ENCODE measurements at regions not wholly inside any gene's neighbourhood (a gene's known extent, or its start where the extent isn't known, plus 50 kb on each side); places are given as distances from the start of the nearest gene placed in this dataset.

- no peaks in the 10 kb centered on the region for H4K20me1 ChIP-seq (ENCODE audit: insufficient read depth, low read length)
- no peaks in the 10 kb centered on the region for H3K9me3 ChIP-seq (ENCODE audit: insufficient read depth, low read length)
- no peak for TF ChIP-seq CTCF (IDR thresholded peaks at IDR 0.05; ENCODE audit: low read depth, low read length)
- H2AFZ ChIP-seq (ENCODE audit: low read depth, low read length), result no peak overlapping the region
- no peaks in the 10 kb centered on the region for H3K27me3 ChIP-seq (ENCODE audit: low read depth, low read length)
- H3K4me3 ChIP-seq (ENCODE audit: low read length), result no peak overlapping the region
- no peaks in the 10 kb centered on the region for H3K36me3 ChIP-seq (replicated peaks; ENCODE audit: low read depth, low read length)
- H3K4me2 ChIP-seq (ENCODE audit: low read length), result no peak overlapping the region
- H3K27ac ChIP-seq (ENCODE audit: low read length), result no peak overlapping the region
- H3K4me1 ChIP-seq (ENCODE audit: low read length), result peaks cover 9% of the 10 kb centered on the region
- no peak overlapping the region for H3K9ac ChIP-seq (ENCODE audit: low read length)
- no peaks in the 10 kb centered on the region for H3K79me2 ChIP-seq (ENCODE audit: low read length)
These were observed 79.6 kb upstream of the NABP1 start for GRCh38 chr2:191598296-191598695.

DNA sequence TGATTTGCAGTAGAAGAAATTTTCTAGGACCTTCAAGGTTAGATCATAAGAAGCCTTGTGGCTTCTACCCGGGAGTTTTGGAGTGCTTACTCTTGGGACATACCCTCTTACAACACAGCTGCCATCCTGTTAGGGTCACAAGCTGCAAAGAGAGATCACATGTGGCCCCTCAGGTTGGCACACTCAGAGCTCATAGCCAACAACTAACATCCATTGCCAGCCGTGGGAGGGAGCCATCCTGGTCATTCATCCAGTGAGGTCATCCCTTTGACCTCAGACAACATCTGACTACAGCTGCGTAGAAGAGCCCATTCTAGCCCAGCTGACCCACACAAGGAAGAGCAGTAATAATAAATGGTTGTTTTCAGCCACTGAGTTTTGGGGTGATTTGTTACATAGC lies 76.9 kb upstream of the NABP1 start:
- Histone ChIP-seq H3K9ac (ENCODE audit: low read length) (no peak overlapping the region), H3K4me1 (ENCODE audit: low read length) (peaks cover 6% of the 10 kb centered on the region; the same call in 1 of the 2 replicates), H3K27me3 (ENCODE audit: low read depth, low read length) (no peaks in the 10 kb centered on the region), H3K9me3 (ENCODE audit: insufficient read depth, low read length) (no peaks in the 10 kb centered on the region), H3K36me3 (replicated peaks; ENCODE audit: low read depth, low read length) (no peaks in the 10 kb centered on the region), H4K20me1 (ENCODE audit: insufficient read depth, low read length) (no peaks in the 10 kb centered on the region), H3K4me2 (ENCODE audit: low read length) (no peak overlapping the region), H2AFZ (ENCODE audit: low read depth, low read length) (no peak overlapping the region), H3K79me2 (ENCODE audit: low read length) (no peaks in the 10 kb centered on the region), H3K4me3 (ENCODE audit: low read length) (no peak overlapping the region), H3K27ac (ENCODE audit: low read length) (no peak overlapping the region)
- TF ChIP-seq EZH2phosphoT487 (IDR thresholded peaks at IDR 0.05; ENCODE audit: low read depth) (no peak), CTCF (IDR thresholded peaks at IDR 0.05; ENCODE audit: low read depth, low read length) (no peak)

GRCh38 chr2:191604154-191604553 lies 73.8 kb upstream of the NABP1 start:
- Histone ChIP-seq H2AFZ (ENCODE audit: low read depth, low read length) (no peak overlapping the region), H3K9me3 (ENCODE audit: insufficient read depth, low read length) (no peaks in the 10 kb centered on the region), H3K4me3 (ENCODE audit: low read length) (no peak overlapping the region), H3K27me3 (ENCODE audit: low read depth, low read length) (no peaks in the 10 kb centered on the region), H3K4me1 (ENCODE audit: low read length) (peaks cover 6% of the 10 kb centered on the region; the same call in 1 of the 2 replicates), H4K20me1 (ENCODE audit: insufficient read depth, low read length) (no peaks in the 10 kb centered on the region), H3K27ac (ENCODE audit: low read length) (no peak overlapping the region), H3K79me2 (ENCODE audit: low read length) (no peaks in the 10 kb centered on the region), H3K9ac (ENCODE audit: low read length) (no peak overlapping the region), H3K4me2 (ENCODE audit: low read length) (no peak overlapping the region), H3K36me3 (replicated peaks; ENCODE audit: low read depth, low read length) (no peaks in the 10 kb centered on the region)
- TF ChIP-seq EZH2phosphoT487 (IDR thresholded peaks at IDR 0.05; ENCODE audit: low read depth), result no peak
- no peak for TF ChIP-seq CTCF (IDR thresholded peaks at IDR 0.05; ENCODE audit: low read depth, low read length)

GRCh38 chr2:191607096-191607495 lies 70.8 kb upstream of the NABP1 start:
- no peak overlapping the region for H2AFZ ChIP-seq (ENCODE audit: low read depth, low read length)
- H3K4me1 ChIP-seq (ENCODE audit: low read length), result peaks cover 20% of the 10 kb centered on the region
- H3K9ac ChIP-seq (ENCODE audit: low read length), result no peak overlapping the region
- H3K9me3 ChIP-seq (ENCODE audit: insufficient read depth, low read length), result no peaks in the 10 kb centered on the region
- H3K4me3 ChIP-seq (ENCODE audit: low read length), result no peak overlapping the region
- no peaks in the 10 kb centered on the region for H4K20me1 ChIP-seq (ENCODE audit: insufficient read depth, low read length)
- no peaks in the 10 kb centered on the region for H3K36me3 ChIP-seq (replicated peaks; ENCODE audit: low read depth, low read length)
- H3K4me2 ChIP-seq (ENCODE audit: low read length), result no peak overlapping the region
- H3K79me2 ChIP-seq (ENCODE audit: low read length), result no peaks in the 10 kb centered on the region
- no peaks in the 10 kb centered on the region for H3K27me3 ChIP-seq (ENCODE audit: low read depth, low read length)
- no peak for TF ChIP-seq CTCF (IDR thresholded peaks at IDR 0.05; ENCODE audit: low read depth, low read length)
- no peak for TF ChIP-seq EZH2phosphoT487 (IDR thresholded peaks at IDR 0.05; ENCODE audit: low read depth)
- H3K27ac ChIP-seq (ENCODE audit: low read length), result no peak overlapping the region

Measured in OCI-LY3 (cell line).